Lung (tissue), 11 donors: ENCODE measurements at regions not wholly inside any gene's neighbourhood (a gene's known extent, or its start where the extent isn't known, plus 50 kb on each side); places are given as distances from the start of the nearest gene placed in this dataset.

Source experiments
- ATAC-seq: fragments of 200-7000 bp; cut with Tn5 transposase; one replicate; pipeline ENCODE4 v1.9.1; 2020; ENCODE audit warnings: moderate number of reproducible peaks; ENCODE audit not compliant: insufficient read depth, low FRiP score
- DNase-seq, 3 donors: peaks; one replicate each; pipeline ENCODE4 v3.0.0-alpha.2; 2013 to 2017
- H3K27ac ChIP-seq, 2 donors: one replicate each; pipeline ENCODE4 v1.5.1; 2013; ENCODE audit warnings: mild to moderate bottlenecking in 2 of 2, moderate library complexity in 2 of 2, control low read depth in 1 of 2, inconsistent platforms in 1 of 2, low read depth in 1 of 2, low read length in 1 of 2
- H3K27me3 ChIP-seq, 3 donors: one replicate each; pipeline ENCODE4 v1.5.1; 2013; ENCODE audit warnings: low read length in 2 of 3; ENCODE audit not compliant: control insufficient read depth in 3 of 3, insufficient read depth in 3 of 3
- H3K36me3 ChIP-seq, 4 donors: one replicate each; pipeline ENCODE4 v1.5.1; 2013; ENCODE audit warnings: low read length in 4 of 4, mild to moderate bottlenecking in 1 of 4, moderate library complexity in 1 of 4; ENCODE audit not compliant: control insufficient read depth in 4 of 4, insufficient read depth in 4 of 4
- H3K4me1 ChIP-seq, 5 donors: one replicate each; pipeline ENCODE4 v1.5.1; 2013; ENCODE audit warnings: low read length in 5 of 5, mild to moderate bottlenecking in 2 of 5, moderate library complexity in 1 of 5; ENCODE audit not compliant: control insufficient read depth in 5 of 5, insufficient read depth in 5 of 5
- H3K4me3 ChIP-seq: one replicate; pipeline ENCODE4 v1.5.1; 2013; ENCODE audit warnings: mild to moderate bottlenecking, control low read depth, moderate library complexity
- H3K9ac ChIP-seq, 2 donors: one replicate each; pipeline ENCODE4 v1.5.1; 2013; ENCODE audit warnings: low read length in 2 of 2, control low read depth in 1 of 2; ENCODE audit not compliant: insufficient read depth in 1 of 2
- H3K9me3 ChIP-seq, 4 donors: one replicate each; pipeline ENCODE4 v1.5.1; 2013; ENCODE audit warnings: low read length in 3 of 4, mild to moderate bottlenecking in 1 of 4, moderate library complexity in 1 of 4; ENCODE audit not compliant: control insufficient read depth in 4 of 4, insufficient read depth in 3 of 4
- CTCF ChIP-seq: IDR thresholded peaks from 2 replicates; pipeline ENCODE4 v1.5.1; 2012; ENCODE audit warnings: mild to moderate bottlenecking; ENCODE audit errors: control extremely low read depth, extremely low read depth
- WGBS, 2 donors: extraction: QIAGEN DNeasy Blood & Tissue Kit; methylation state at CpG; one replicate each; pipeline ENCODE4 v1.1.7; 2013; 5-methylcytosine and 5-hydroxymethylcytosine counted together
- donor health status: control.
- donor health status: control.
- donor health status: Bipolar disorder and iron deficiency.
- donor health status: healthy.
- donor health status: DM: yes; HTN: yes; CAD: no.

GRCh38 chr1:164967300-164967699 is 389.2 kb downstream of the LMX1A start:
- Histone ChIP-seq H3K9ac (no peak overlapping the region), H3K27ac (no peak overlapping the region), H3K36me3 (no peaks in the 10 kb centered on the region), H3K27me3 (no peaks in the 10 kb centered on the region), H3K9me3 (no peaks in the 10 kb centered on the region), H3K4me3 (no peak overlapping the region), H3K4me1 (no peaks in the 10 kb centered on the region)
- ATAC-seq: no peak
- DNase-seq: no peak
- no peak for TF ChIP-seq CTCF

- H3K27me3 ChIP-seq: no peaks in the 10 kb centered on the region
- WGBS, 2 donors: 71 to 96% methylated on average over 2 of the region's 2 CpGs
Observed at GRCh38 chr1:164961715-164962114, 394.8 kb downstream of the LMX1A start.

GRCh38 chr1:164958982-164959768 is 397.3 kb downstream of the LMX1A start:
- TF ChIP-seq CTCF: no peak
- 73 to 86% methylated on average over 6 of the region's 6 CpGs for WGBS, 2 donors
- H3K27ac ChIP-seq: no peak overlapping the region
- H3K27me3 ChIP-seq: no peaks in the 10 kb centered on the region
- H3K9ac ChIP-seq: no peak overlapping the region
- DNase-seq (peak; percentile 44 to 88 (median 78)), ATAC-seq (no peak)
- H3K4me1 ChIP-seq: peaks cover 0 to 11% (median 0%) of the 10 kb centered on the region in 5 donors
- no peaks in the 10 kb centered on the region for H3K9me3 ChIP-seq
- no peaks in the 10 kb centered on the region for H3K36me3 ChIP-seq
- H3K4me3 ChIP-seq: no peak overlapping the region

More at GRCh38 chr1:164961715-164962114, 394.8 kb downstream of the LMX1A start:
- DNase-seq (no peak), ATAC-seq (no peak)
- Histone ChIP-seq H3K36me3 (no peaks in the 10 kb centered on the region), H3K4me3 (no peak overlapping the region), H3K9ac (no peak overlapping the region), H3K27ac (no peak overlapping the region), H3K9me3 (no peaks in the 10 kb centered on the region), H3K4me1 (peaks cover 0 to 11% (median 0%) of the 10 kb centered on the region in 5 donors)
- no peak for TF ChIP-seq CTCF
